HS-27A (cell line): ENCODE measurements at regions not wholly inside any gene's neighbourhood (a gene's known extent, or its start where the extent isn't known, plus 50 kb on each side); places are given as distances from the start of the nearest gene placed in this dataset.
"Not testable (repeated sequence)": the region's sequence is repeated elsewhere in the genome, so short reads cannot be mapped to it uniquely, and the experiment has no call there.

ENCODE experiments used
- DNase-seq: peaks from one replicate; pipeline ENCODE4 v3.0.0-alpha.2; 2012; ENCODE audit warnings: low read depth, missing footprints

- no peak for DNase-seq
These were observed 55.8 kb upstream of the AKIRIN2 start for GRCh38 chr6:87757792-87758191.

GRCh38 chr6:87756858-87757257, 54.8 kb upstream of the AKIRIN2 start:
- DNase-seq: peak; percentile 34

- no peak for DNase-seq
These were observed 54.0 kb upstream of the AKIRIN2 start for GRCh38 chr6:87755708-87756671.

GRCh38 chr6:87754828-87755227, 52.8 kb upstream of the AKIRIN2 start:
- no peak for DNase-seq

- no peak for DNase-seq
These were observed 51.2 kb upstream of the AKIRIN2 start for GRCh38 chr6:87753131-87753685.

GRCh38 chr6:87752503-87752902, 50.5 kb upstream of the AKIRIN2 start:
- not testable (repeated sequence) for DNase-seq
